ENCODE measurements at regions not wholly inside any gene's neighbourhood (a gene's known extent, or its start where the extent isn't known, plus 50 kb on each side); places are given as distances from the start of the nearest gene placed in this dataset.

DNA sequence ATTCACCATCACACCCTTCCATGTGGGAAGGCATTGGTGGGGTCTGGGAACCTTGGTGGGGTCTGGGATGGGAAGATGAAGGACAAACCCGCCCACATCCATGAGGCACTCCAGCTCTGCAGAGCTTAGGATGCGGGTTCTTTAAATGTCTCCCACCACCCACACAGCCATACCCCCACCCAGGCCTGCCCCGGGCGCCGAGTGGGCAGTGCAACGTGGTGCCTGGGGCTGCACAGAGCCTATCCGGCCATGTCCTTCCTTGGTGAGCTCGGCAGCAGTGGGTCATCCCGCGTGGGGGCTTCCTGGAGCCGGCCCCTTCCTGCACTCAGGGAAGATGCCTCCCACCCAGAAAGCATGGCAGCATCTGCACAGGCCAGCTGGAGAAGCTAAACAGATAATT is 163.5 kb upstream of the TCERG1L start:
- Histone ChIP-seq H3K4me1 (ENCODE audit: control insufficient read depth, low read depth, low read length) (no peaks in the 10 kb centered on the region), H3K9me3 (ENCODE audit: control insufficient read depth, low read depth, low read length) (no peaks in the 10 kb centered on the region), H3K27ac (ENCODE audit: low read length) (no peak overlapping the region)

DNA sequence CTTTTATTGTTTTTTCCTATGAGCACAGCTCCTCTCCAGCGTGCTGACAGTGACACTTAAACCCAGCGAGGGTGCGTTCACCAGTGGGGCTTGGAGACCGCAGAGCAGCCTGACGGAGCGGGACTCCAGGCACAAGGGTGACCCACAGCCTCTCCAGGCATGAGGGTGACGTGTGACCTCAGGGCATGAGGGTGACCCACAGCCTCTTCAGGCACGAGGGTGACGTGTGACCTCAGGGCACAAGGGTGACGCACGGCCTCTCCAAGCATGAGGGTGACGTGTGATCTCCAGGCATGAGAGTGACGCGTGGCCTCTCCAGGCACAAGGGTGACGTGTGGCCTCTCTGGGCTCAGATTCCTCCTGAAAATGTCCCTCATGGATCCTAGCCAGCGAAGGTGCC is 164.3 kb upstream of the TCERG1L start:
- Histone ChIP-seq H3K9me3 (ENCODE audit: control insufficient read depth, low read depth, low read length) (no peaks in the 10 kb centered on the region), H3K27me3 (ENCODE audit: control insufficient read depth, insufficient read depth, low read length) (no peaks in the 10 kb centered on the region), H3K27ac (ENCODE audit: low read length) (no peak overlapping the region), H3K4me3 (ENCODE audit: low read length) (no peak overlapping the region), H3K36me3 (ENCODE audit: control insufficient read depth, low read depth, low read length) (no peaks in the 10 kb centered on the region), H3K4me1 (ENCODE audit: control insufficient read depth, low read depth, low read length) (no peaks in the 10 kb centered on the region), H3K9ac (ENCODE audit: low read length) (no peak overlapping the region)

More for the DNA sequence above, 163.5 kb upstream of the TCERG1L start:
- no peaks in the 10 kb centered on the region for H3K27me3 ChIP-seq (ENCODE audit: control insufficient read depth, insufficient read depth, low read length)
- H3K9ac ChIP-seq (ENCODE audit: low read length), result no peak overlapping the region
- H3K4me3 ChIP-seq (ENCODE audit: low read length), result no peak overlapping the region
- H3K36me3 ChIP-seq (ENCODE audit: control insufficient read depth, low read depth, low read length), result no peaks in the 10 kb centered on the region

DNA sequence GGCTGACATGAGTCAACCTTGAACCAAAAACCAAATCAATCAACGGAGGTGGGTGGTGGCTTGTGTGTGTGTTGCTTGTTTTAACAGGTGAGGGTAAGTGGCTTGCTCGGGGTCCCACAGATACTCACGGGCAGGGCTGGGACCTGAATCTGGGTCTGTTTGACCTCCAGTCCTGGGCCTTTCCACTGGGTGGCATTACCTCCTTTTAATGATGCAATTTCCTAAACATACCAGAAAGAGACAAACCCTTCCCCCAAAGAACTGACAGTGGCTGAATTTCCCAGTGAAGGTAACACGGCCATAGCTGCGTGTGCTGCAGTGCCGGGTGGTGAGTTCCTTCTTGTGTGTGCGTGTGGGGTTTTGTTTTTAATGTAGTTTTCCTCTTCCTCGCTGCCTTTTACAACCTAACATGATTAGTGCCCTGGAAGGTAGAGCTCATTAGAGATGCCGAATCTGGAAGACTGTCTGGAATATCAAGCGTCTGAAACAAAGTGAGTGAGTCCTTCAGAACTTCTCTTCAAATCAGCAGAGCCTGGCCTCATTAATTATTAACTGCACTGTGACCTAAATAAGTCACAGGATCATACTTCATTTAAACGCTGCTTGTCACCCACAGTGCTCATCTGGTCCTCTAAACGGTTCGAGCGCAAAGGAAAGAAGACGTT is 166.1 kb upstream of the TCERG1L start:
- no peak overlapping the region for H3K4me3 ChIP-seq (ENCODE audit: low read length)
- no peaks in the 10 kb centered on the region for H3K27me3 ChIP-seq (ENCODE audit: control insufficient read depth, insufficient read depth, low read length)
- no peak overlapping the region for H3K27ac ChIP-seq (ENCODE audit: low read length)
- no peaks in the 10 kb centered on the region for H3K9me3 ChIP-seq (ENCODE audit: control insufficient read depth, low read depth, low read length)
- no peak overlapping the region for H3K9ac ChIP-seq (ENCODE audit: low read length)
- no peaks in the 10 kb centered on the region for H3K36me3 ChIP-seq (ENCODE audit: control insufficient read depth, low read depth, low read length)
- no peaks in the 10 kb centered on the region for H3K4me1 ChIP-seq (ENCODE audit: control insufficient read depth, low read depth, low read length)

DNA sequence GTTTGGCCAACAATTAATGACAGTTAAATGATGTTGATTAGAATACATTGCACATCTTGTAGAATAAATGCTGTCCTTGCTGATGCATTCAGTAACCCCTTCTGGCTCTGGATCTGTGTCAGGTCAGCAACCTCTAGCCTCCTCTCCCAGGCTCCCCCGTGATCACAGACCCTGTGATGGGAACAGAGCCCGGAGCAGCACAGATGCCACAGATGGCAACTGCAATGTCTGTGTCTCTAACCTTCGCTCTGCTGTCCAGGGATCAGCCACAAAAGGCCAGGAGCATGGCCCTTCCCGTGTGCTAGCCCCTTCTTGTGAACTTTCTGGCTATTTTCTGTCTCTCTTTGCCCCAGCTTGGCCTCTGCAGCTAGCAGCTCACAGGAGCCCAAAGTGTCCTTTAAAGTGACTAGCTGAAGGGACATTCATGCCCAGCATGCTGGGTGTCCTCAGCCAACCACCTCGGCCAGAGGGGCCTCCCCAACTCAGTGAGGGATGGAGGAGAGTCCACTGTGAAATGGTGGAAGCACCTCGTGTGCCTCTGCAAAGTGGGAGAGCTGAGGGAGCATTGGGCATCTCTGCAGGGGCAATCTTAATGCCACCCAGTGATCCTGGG is 167.0 kb upstream of the TCERG1L start:
- Histone ChIP-seq H3K4me1 (ENCODE audit: control insufficient read depth, low read depth, low read length) (no peaks in the 10 kb centered on the region), H3K36me3 (ENCODE audit: control insufficient read depth, low read depth, low read length) (no peaks in the 10 kb centered on the region), H3K9me3 (ENCODE audit: control insufficient read depth, low read depth, low read length) (no peaks in the 10 kb centered on the region), H3K4me3 (ENCODE audit: low read length) (no peak overlapping the region), H3K9ac (ENCODE audit: low read length) (no peak overlapping the region), H3K27me3 (ENCODE audit: control insufficient read depth, insufficient read depth, low read length) (no peaks in the 10 kb centered on the region), H3K27ac (ENCODE audit: low read length) (no peak overlapping the region)

DNA sequence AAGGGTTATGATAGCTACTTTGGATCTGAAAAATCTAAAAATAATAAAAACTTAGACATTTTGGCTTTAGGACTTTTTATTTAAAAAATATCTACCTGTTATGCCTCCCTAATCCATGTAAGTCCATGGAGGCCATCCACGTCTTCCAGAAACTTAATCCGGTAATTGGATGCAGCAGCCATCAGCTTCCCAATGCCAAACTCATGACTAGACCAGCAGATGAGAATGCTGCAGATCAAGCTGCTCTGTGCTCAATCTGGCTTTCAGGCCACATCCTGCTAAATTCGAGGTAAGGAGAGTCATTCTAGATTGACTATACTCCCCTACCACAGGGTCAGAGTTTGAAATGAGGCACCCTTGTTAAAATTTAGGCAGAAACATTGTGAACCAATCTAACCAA is 168.5 kb upstream of the TCERG1L start:
- Histone ChIP-seq H3K9me3 (ENCODE audit: control insufficient read depth, low read depth, low read length) (no peaks in the 10 kb centered on the region), H3K36me3 (ENCODE audit: control insufficient read depth, low read depth, low read length) (no peaks in the 10 kb centered on the region), H3K27ac (ENCODE audit: low read length) (no peak overlapping the region), H3K9ac (ENCODE audit: low read length) (no peak overlapping the region), H3K4me1 (ENCODE audit: control insufficient read depth, low read depth, low read length) (no peaks in the 10 kb centered on the region), H3K27me3 (ENCODE audit: control insufficient read depth, insufficient read depth, low read length) (no peaks in the 10 kb centered on the region), H3K4me3 (ENCODE audit: low read length) (no peak overlapping the region)

DNA sequence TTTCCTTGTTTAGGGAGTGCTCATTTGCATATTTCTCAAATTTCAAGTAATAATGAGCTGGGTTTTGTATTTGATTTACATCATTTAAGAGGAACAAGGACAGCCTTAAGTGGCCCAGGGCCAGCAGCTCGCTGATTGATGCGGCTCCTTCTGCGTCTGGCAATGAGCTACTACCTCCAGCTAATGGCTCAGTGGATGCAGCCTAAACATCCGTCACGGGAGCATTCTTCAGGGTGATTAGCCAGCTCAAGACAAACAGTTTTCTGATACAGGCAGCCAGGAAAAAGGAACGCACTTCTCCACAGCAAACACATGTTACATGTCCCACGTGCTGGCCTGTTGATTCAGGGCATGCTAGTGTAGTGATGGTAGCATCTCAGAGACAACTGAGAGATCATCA is 169.3 kb upstream of the TCERG1L start:
- H3K4me1 ChIP-seq (ENCODE audit: control insufficient read depth, low read depth, low read length), result no peaks in the 10 kb centered on the region
- no peak overlapping the region for H3K27ac ChIP-seq (ENCODE audit: low read length)
- no peak overlapping the region for H3K9ac ChIP-seq (ENCODE audit: low read length)
- H3K36me3 ChIP-seq (ENCODE audit: control insufficient read depth, low read depth, low read length), result no peaks in the 10 kb centered on the region
- no peaks in the 10 kb centered on the region for H3K9me3 ChIP-seq (ENCODE audit: control insufficient read depth, low read depth, low read length)
- no peak overlapping the region for H3K4me3 ChIP-seq (ENCODE audit: low read length)
- H3K27me3 ChIP-seq (ENCODE audit: control insufficient read depth, insufficient read depth, low read length), result no peaks in the 10 kb centered on the region

DNA sequence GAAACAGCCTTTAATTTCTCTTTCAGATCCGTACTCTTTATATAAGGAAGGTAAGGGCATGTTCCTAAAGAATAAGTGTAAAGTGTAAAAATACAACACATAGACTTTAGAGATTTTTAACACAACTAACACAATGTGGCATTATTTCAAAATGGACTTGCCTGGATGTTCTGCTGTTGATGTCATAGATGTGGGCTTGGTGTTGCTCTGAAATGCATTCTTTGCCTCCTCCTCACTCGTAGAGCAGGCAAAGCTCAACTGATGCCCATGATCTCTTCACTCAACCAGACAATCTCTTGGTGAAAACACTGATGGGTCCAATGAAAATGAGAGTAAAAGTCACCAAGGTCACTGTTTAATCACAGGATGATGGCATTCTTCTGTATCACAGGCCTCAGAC is 174.2 kb upstream of the TCERG1L start:
- Histone ChIP-seq H3K27ac (ENCODE audit: low read length) (no peak overlapping the region), H3K4me1 (ENCODE audit: control insufficient read depth, low read depth, low read length) (no peaks in the 10 kb centered on the region), H3K4me3 (ENCODE audit: low read length) (no peak overlapping the region), H3K9ac (ENCODE audit: low read length) (no peak overlapping the region), H3K36me3 (ENCODE audit: control insufficient read depth, low read depth, low read length) (no peaks in the 10 kb centered on the region), H3K9me3 (ENCODE audit: control insufficient read depth, low read depth, low read length) (no peaks in the 10 kb centered on the region), H3K27me3 (ENCODE audit: control insufficient read depth, insufficient read depth, low read length) (no peaks in the 10 kb centered on the region)

DNA sequence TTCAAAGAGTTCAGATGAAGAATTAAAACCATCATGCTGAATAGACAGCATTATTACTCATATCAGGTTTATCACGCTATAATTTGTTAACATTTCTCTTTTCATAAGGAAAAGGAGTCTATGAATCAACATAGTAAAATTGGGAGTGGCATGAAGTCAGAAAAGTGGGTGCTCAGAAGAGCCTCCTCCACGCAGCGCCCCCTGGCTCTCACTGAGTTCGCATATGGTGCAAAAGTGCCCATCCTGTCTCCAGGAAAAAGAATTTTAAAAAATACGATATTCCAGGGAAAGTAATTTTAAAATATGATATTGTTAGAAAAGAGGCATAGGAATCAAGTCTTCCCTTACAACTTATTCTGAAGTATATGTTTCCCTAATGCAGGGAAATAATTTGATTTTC is 176.3 kb upstream of the TCERG1L start:
- no peaks in the 10 kb centered on the region for H3K9me3 ChIP-seq (ENCODE audit: control insufficient read depth, low read depth, low read length)
- H3K4me3 ChIP-seq (ENCODE audit: low read length), result no peak overlapping the region
- H3K27ac ChIP-seq (ENCODE audit: low read length), result no peak overlapping the region
- no peak overlapping the region for H3K9ac ChIP-seq (ENCODE audit: low read length)
- H3K36me3 ChIP-seq (ENCODE audit: control insufficient read depth, low read depth, low read length), result no peaks in the 10 kb centered on the region
- no peaks in the 10 kb centered on the region for H3K4me1 ChIP-seq (ENCODE audit: control insufficient read depth, low read depth, low read length)
- H3K27me3 ChIP-seq (ENCODE audit: control insufficient read depth, insufficient read depth, low read length), result no peaks in the 10 kb centered on the region

DNA sequence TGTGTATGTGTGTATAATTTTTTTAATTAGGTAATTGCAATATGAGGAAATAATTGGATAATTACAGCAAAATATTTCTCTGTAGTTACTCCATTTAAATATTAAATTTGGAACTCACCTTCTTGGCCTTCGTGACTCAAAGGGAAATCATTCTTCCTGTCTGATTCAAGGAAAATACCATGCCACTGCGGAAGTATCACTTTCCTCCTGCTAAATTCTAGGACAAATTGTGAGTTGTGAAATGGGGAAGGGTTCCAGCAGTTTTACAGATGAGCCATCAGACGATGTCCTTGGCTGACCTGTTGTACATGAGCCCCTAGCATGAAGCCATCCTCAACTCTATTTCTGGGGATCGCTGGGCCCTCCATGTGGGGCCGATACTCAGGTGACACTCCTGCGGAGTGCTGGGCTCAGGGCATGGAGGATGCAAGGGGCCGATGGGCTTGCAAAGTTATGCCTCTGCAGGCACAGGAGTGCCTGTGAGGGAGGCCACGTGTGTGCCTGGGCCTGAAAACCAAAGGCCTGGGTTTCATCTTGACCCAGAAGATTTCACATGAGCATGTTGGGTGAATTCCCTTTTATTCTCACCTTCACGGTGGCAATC is 179.6 kb upstream of the TCERG1L start:
- Histone ChIP-seq H3K9me3 (ENCODE audit: control insufficient read depth, low read depth, low read length) (no peaks in the 10 kb centered on the region), H3K27me3 (ENCODE audit: control insufficient read depth, insufficient read depth, low read length) (no peaks in the 10 kb centered on the region), H3K4me1 (ENCODE audit: control insufficient read depth, low read depth, low read length) (no peaks in the 10 kb centered on the region), H3K27ac (ENCODE audit: low read length) (no peak overlapping the region), H3K36me3 (ENCODE audit: control insufficient read depth, low read depth, low read length) (no peaks in the 10 kb centered on the region), H3K9ac (ENCODE audit: low read length) (no peak overlapping the region), H3K4me3 (ENCODE audit: low read length) (no peak overlapping the region)

DNA sequence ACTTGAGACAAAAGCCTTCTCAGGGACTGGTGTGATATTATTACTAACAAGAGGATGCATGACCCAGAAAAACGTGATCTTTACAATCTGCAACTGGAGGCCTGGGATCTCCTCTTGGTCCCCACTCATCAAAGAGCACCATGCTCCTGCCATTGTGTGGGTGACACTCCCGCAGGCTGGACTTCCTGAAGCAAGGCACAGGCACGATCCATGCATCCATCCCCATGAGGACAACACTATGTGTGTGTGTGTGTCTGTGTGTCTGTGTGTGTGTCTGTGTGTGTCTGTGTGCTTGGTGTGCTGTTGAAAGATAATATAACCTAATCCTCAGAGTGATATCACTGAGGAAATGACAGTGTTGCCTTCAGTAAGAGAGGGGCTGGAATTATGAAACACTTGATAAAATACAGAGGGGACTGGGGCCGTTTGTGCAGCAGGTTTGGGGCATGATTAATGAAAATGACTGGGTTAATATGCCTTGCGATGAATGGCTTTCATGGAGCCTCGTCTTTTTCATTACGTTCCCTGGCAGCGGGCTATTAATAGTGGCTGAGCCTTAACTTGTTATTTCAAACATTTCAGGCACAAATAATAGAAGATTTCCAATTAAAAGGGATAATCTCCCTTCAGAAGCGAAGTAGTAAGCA is 180.8 kb upstream of the TCERG1L start:
- Histone ChIP-seq H3K27ac (ENCODE audit: low read length) (no peak overlapping the region), H3K4me3 (ENCODE audit: low read length) (no peak overlapping the region), H3K27me3 (ENCODE audit: control insufficient read depth, insufficient read depth, low read length) (no peaks in the 10 kb centered on the region), H3K9ac (ENCODE audit: low read length) (no peak overlapping the region), H3K9me3 (ENCODE audit: control insufficient read depth, low read depth, low read length) (no peaks in the 10 kb centered on the region), H3K4me1 (ENCODE audit: control insufficient read depth, low read depth, low read length) (no peaks in the 10 kb centered on the region), H3K36me3 (ENCODE audit: control insufficient read depth, low read depth, low read length) (no peaks in the 10 kb centered on the region)

DNA sequence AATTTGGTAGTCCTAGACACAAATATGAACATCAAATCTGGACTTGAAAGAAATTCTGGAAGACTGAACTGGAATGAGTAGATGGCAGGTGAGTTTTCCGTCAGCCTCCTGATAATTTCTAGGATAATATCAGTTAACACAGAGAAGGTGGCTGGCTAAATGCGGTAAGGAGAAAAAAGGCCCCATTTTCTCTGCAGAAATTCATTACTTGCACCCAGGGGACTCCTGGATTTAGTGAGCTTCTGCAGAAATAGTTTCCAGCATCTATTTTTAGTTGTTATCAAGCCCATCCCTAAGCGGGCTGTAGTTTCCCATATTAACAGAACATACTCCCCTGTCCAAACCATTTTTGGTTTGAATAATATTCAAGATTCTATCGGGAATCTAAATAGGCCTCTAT is 181.9 kb upstream of the TCERG1L start:
- no peak overlapping the region for H3K9ac ChIP-seq (ENCODE audit: low read length)
- H3K4me3 ChIP-seq (ENCODE audit: low read length), result no peak overlapping the region
- no peaks in the 10 kb centered on the region for H3K27me3 ChIP-seq (ENCODE audit: control insufficient read depth, insufficient read depth, low read length)
- no peak overlapping the region for H3K27ac ChIP-seq (ENCODE audit: low read length)
- H3K36me3 ChIP-seq (ENCODE audit: control insufficient read depth, low read depth, low read length), result no peaks in the 10 kb centered on the region
- no peaks in the 10 kb centered on the region for H3K9me3 ChIP-seq (ENCODE audit: control insufficient read depth, low read depth, low read length)
- H3K4me1 ChIP-seq (ENCODE audit: control insufficient read depth, low read depth, low read length), result no peaks in the 10 kb centered on the region

Data from iPS-18a (cell line).